ENCODE measurements at regions not wholly inside any gene's neighbourhood (a gene's known extent, or its start where the extent isn't known, plus 50 kb on each side); places are given as distances from the start of the nearest gene placed in this dataset.

DNA sequence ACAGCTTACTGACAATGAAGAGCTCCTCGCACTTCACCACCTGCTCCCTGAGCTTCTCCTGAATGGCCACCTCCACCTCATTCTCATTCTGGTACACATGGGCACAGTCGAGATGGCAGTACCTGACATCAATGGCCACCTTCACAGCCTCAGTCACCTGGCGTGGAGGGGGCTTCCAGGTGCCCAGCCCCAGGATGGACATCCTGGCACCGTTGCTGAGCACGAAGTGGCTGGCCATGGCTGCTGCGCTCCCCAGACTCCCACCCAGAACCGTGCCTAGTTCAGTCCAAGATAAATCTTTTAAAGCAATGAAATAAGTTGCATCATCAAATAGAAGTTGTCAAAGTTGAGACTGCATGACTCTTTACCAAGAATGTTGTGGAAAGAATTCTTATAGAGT lies 128.1 kb upstream of the SOX6 start:
- TF ChIP-seq ZNF274 (IDR thresholded peaks at IDR 0.05; ENCODE audit: low read length) (no peak), ZNF274 (tag by site-specific recombination; IDR thresholded peaks at IDR 0.05; ENCODE audit: borderline replicate concordance) (no peak), ZNF558 (tag by site-specific recombination; IDR thresholded peaks at IDR 0.05) (no peak), ZNF510 (tag by site-specific recombination; IDR thresholded peaks at IDR 0.05; ENCODE audit: insufficient replicate concordance) (no peak)
- TF ChIP-seq, protein P1, sequence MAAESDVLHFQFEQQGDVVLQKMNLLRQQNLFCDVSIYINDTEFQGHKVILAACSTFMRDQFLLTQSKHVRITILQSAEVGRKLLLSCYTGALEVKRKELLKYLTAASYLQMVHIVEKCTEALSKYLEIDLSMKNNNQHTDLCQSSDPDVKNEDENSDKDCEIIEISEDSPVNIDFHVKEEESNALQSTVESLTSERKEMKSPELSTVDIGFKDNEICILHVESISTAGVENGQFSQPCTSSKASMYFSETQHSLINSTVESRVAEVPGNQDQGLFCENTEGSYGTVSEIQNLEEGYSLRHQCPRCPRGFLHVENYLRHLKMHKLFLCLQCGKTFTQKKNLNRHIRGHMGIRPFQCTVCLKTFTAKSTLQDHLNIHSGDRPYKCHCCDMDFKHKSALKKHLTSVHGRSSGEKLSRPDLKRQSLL (tag by site-specific recombination; IDR thresholded peaks at IDR 0.05): no peak
